OCI-LY7 (cell line): ENCODE measurements at regions not wholly inside any gene's neighbourhood (a gene's known extent, or its start where the extent isn't known, plus 50 kb on each side); places are given as distances from the start of the nearest gene placed in this dataset.

ENCODE experiments used
- BruUV-seq: library from RNA; stranded (reverse); fragments of 400-500 nt; replicated peaks from 2 replicates; lab custom pipeline; 2021; lab: Mats Ljungman, UMichigan
- CTCF ChIA-PET: fragments of 300-600 bp; sonication (Branson Sonifier 250); formaldehyde crosslinking; loops from one replicate; lab custom pipeline; 2022; ENCODE audit warnings: antibody characterized with exemption; ENCODE audit not compliant: unreplicated experiment; lab: Charles Lee
- POLR2A ChIA-PET: fragments of 300-600 bp; sonication (Branson Sonifier 250); formaldehyde crosslinking; loops from one replicate; lab custom pipeline; 2022; ENCODE audit warnings: antibody characterized with exemption; lab: Charles Lee
- DNase-seq: peaks from one replicate; pipeline ENCODE4 v3.0.0-alpha.2; 2015; ENCODE audit warnings: low spot score
- H2AFZ ChIP-seq: fragments of 200-600 bp; sonication (generic), shearing (Covaris generic); 2 replicates; pipeline ENCODE4 v1.6.1; 2014; ENCODE audit warnings: mild to moderate bottlenecking, antibody characterized with exemption, low read length, moderate library complexity
- H3K27ac ChIP-seq: fragments of 200-600 bp; sonication (generic); 2 replicates; pipeline ENCODE4 v1.5.1; 2014; ENCODE audit warnings: mixed run types, low read depth, mild to moderate bottlenecking, moderate library complexity, low read length, inconsistent platforms; ENCODE audit not compliant: poor library complexity, severe bottlenecking
- H3K36me3 ChIP-seq: fragments of 200-600 bp; sonication (generic); 2 replicates; pipeline ENCODE4 v1.6.1; 2014; ENCODE audit warnings: mild to moderate bottlenecking, antibody characterized with exemption, low read length, moderate library complexity, mixed read lengths; ENCODE audit not compliant: insufficient read depth
- H3K4me1 ChIP-seq: fragments of 200-600 bp; sonication (generic); 2 replicates; pipeline ENCODE4 v1.5.1; 2014; ENCODE audit warnings: mild to moderate bottlenecking, low read length; ENCODE audit not compliant: insufficient read depth, poor library complexity, severe bottlenecking
- H3K4me2 ChIP-seq: fragments of 200-600 bp; sonication (generic); 2 replicates; pipeline ENCODE4 v1.6.1; 2014; ENCODE audit warnings: mild to moderate bottlenecking, low read length
- H3K4me3 ChIP-seq: fragments of 200-600 bp; sonication (generic); 2 replicates; pipeline ENCODE4 v1.5.1; 2014; ENCODE audit warnings: mild to moderate bottlenecking, low read depth, low read length; ENCODE audit not compliant: poor library complexity, severe bottlenecking
- H3K79me2 ChIP-seq: fragments of 200-600 bp; sonication (generic); 2 replicates; pipeline ENCODE4 v1.6.1; 2016; ENCODE audit warnings: low read depth, mild to moderate bottlenecking, low read length, moderate library complexity, mixed read lengths; ENCODE audit not compliant: insufficient read depth
- H3K9me2 ChIP-seq: fragments of 200-600 bp; sonication (generic); 2 replicates; pipeline ENCODE4 v1.6.1; 2016; ENCODE audit warnings: mild to moderate bottlenecking, low read length, mixed read lengths; ENCODE audit not compliant: insufficient read depth
- H3K9me3 ChIP-seq: fragments of 200-600 bp; sonication (generic); 2 replicates; pipeline ENCODE4 v1.6.1; 2014; ENCODE audit warnings: mild to moderate bottlenecking, mixed run types, low read length, mixed read lengths
- H4K20me1 ChIP-seq: fragments of 200-600 bp; sonication (generic); 2 replicates; pipeline ENCODE4 v1.6.1; 2014; ENCODE audit warnings: mild to moderate bottlenecking, antibody characterized with exemption, low read length, moderate library complexity, mixed read lengths; ENCODE audit not compliant: insufficient read depth
- CTCF ChIP-seq: fragments of 200-600 bp; sonication (generic); conservative IDR thresholded peaks from 2 replicates; pipeline ENCODE4 v1.5.1; 2014; ENCODE audit warnings: mild to moderate bottlenecking, antibody characterized with exemption, low read length, moderate library complexity, mixed read lengths
- EZH2phosphoT487 ChIP-seq: fragments of 200-600 bp; sonication (generic); IDR thresholded peaks from 2 replicates; pipeline ENCODE4 v1.6.1; 2018; ENCODE audit warnings: low read depth, borderline replicate concordance, mild to moderate bottlenecking, mixed run types, antibody characterized with exemption, low read length, moderate library complexity, mixed read lengths
- intact Hi-C: fragments of 100-400 bp; cut with micrococcal nuclease; formaldehyde crosslinking; loops from one replicate; pipeline ENCODE4 v1.10.0; 2022; ENCODE audit not compliant: unreplicated experiment

- intact Hi-C loops, result no loop called here
- CTCF ChIA-PET, result no interaction called here
- H4K20me1 ChIP-seq, result no peaks in the 10 kb centered on the region
- no TSS peak for BruUV-seq
- H3K79me2 ChIP-seq, result no peaks in the 10 kb centered on the region
- no peaks in the 10 kb centered on the region for H3K9me2 ChIP-seq
- POLR2A ChIA-PET, result interaction anchor here (0.6 to 1.0 kb wide), 2 partner anchors 65 to 69 kb away, joined by 3 to 6 read pairs; no protein-coding TSS in a partner anchor
- no peak overlapping the region for H3K27ac ChIP-seq
- H3K4me3 ChIP-seq, result no peak overlapping the region
- H3K9me3 ChIP-seq, result peaks cover 10% of the 10 kb centered on the region; the same call in 1 of the 2 replicates
- H3K4me1 ChIP-seq, result no peaks in the 10 kb centered on the region
- no peak for DNase-seq
- TF ChIP-seq CTCF (no peak), EZH2phosphoT487 (no peak)
- H3K36me3 ChIP-seq, result no peaks in the 10 kb centered on the region
- no peak overlapping the region for H3K4me2 ChIP-seq
- no peak overlapping the region for H2AFZ ChIP-seq
Observed at GRCh38 chr5:26727916-26728315, 310.5 kb downstream of the CDH9 start.

GRCh38 chr5:26719803-26720202, 318.6 kb downstream of the CDH9 start:
- H3K4me3 ChIP-seq, result no peak overlapping the region
- BruUV-seq, result no TSS peak
- no peak for TF ChIP-seq CTCF
- no peak for TF ChIP-seq EZH2phosphoT487
- H4K20me1 ChIP-seq, result no peaks in the 10 kb centered on the region
- no peak overlapping the region for H3K4me2 ChIP-seq
- H3K79me2 ChIP-seq, result no peaks in the 10 kb centered on the region
- no peak overlapping the region for H2AFZ ChIP-seq
- H3K9me2 ChIP-seq, result no peaks in the 10 kb centered on the region
- CTCF ChIA-PET, result no interaction called here
- H3K27ac ChIP-seq, result no peak overlapping the region
- H3K4me1 ChIP-seq, result no peaks in the 10 kb centered on the region
- H3K36me3 ChIP-seq, result no peaks in the 10 kb centered on the region
- no peaks in the 10 kb centered on the region for H3K9me3 ChIP-seq
- intact Hi-C loops, result no loop called here
- POLR2A ChIA-PET, result no interaction called here
- DNase-seq, result no peak

GRCh38 chr5:26700759-26701384, 337.5 kb downstream of the CDH9 start:
- no peak overlapping the region for H3K27ac ChIP-seq
- ChIA-PET POLR2A (no interaction called here), CTCF (no interaction called here)
- TF ChIP-seq CTCF (peak; percentile 74), EZH2phosphoT487 (no peak)
- DNase-seq, result peak; percentile 11
- no peaks in the 10 kb centered on the region for H3K9me2 ChIP-seq
- H3K4me2 ChIP-seq, result no peak overlapping the region
- H3K9me3 ChIP-seq, result no peaks in the 10 kb centered on the region
- no TSS peak for BruUV-seq
- intact Hi-C loops, result no loop called here
- H3K4me1 ChIP-seq, result no peaks in the 10 kb centered on the region
- H3K79me2 ChIP-seq, result no peaks in the 10 kb centered on the region
- H2AFZ ChIP-seq, result no peak overlapping the region
- H4K20me1 ChIP-seq, result no peaks in the 10 kb centered on the region
- no peaks in the 10 kb centered on the region for H3K36me3 ChIP-seq
- no peak overlapping the region for H3K4me3 ChIP-seq
